ENCODE measurements at regions not wholly inside any gene's neighbourhood (a gene's known extent, or its start where the extent isn't known, plus 50 kb on each side); places are given as distances from the start of the nearest gene placed in this dataset.

DNA sequence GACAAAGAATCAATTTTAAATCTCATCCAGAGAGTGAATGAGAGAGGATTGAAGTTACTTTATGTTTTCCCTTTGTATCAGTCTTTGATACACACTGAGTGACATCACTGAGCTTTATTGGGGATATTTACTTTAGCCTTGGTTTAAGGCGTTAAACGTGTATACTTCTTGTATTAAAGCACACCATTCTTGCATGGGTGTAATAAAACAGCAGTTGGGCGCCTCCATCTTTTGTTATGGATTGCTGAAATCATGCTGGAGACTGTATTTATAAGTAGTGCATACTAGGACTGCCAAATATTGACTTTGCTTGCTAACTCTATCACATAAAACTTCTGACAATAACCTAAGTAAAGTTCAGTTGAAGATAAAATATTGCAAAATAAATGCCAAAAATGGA lies 1755.8 kb upstream of the WWC1 start (continued):
- TF ChIP-seq, protein P1, sequence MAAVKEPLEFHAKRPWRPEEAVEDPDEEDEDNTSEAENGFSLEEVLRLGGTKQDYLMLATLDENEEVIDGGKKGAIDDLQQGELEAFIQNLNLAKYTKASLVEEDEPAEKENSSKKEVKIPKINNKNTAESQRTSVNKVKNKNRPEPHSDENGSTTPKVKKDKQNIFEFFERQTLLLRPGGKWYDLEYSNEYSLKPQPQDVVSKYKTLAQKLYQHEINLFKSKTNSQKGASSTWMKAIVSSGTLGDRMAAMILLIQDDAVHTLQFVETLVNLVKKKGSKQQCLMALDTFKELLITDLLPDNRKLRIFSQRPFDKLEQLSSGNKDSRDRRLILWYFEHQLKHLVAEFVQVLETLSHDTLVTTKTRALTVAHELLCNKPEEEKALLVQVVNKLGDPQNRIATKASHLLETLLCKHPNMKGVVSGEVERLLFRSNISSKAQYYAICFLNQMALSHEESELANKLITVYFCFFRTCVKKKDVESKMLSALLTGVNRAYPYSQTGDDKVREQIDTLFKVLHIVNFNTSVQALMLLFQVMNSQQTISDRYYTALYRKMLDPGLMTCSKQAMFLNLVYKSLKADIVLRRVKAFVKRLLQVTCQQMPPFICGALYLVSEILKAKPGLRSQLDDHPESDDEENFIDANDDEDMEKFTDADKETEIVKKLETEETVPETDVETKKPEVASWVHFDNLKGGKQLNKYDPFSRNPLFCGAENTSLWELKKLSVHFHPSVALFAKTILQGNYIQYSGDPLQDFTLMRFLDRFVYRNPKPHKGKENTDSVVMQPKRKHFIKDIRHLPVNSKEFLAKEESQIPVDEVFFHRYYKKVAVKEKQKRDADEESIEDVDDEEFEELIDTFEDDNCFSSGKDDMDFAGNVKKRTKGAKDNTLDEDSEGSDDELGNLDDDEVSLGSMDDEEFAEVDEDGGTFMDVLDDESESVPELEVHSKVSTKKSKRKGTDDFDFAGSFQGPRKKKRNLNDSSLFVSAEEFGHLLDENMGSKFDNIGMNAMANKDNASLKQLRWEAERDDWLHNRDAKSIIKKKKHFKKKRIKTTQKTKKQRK (IDR thresholded peaks at IDR 0.05; ENCODE audit: low read depth, low read length): no peak
- TF ChIP-seq SREBF2 (IDR thresholded peaks at IDR 0.05; ENCODE audit: low read length) (no peak), RUNX3 (IDR thresholded peaks at IDR 0.05; ENCODE audit: low read length) (no peak), MEF2B (IDR thresholded peaks at IDR 0.05; ENCODE audit: partially characterized antibody, poor library complexity, severe bottlenecking) (no peak)

DNA sequence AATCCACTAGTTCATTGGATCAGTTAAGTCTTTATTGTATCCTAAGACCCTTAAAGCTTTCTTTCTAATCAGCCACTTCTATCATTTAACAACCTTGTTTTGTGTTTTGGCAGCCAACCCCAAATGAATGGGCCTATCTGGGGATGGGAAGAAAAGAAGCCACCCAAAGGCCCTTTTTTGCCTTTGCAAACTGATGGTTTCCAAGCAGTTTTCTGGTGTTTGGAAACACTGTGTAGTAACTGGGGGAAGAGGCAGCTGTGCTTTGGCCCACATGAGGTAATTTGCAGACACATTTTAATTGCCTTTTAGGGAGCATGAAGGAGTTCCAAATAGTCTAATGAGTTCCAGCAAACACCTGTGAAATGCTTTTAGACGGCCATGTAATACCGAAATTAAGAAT lies 1751.3 kb upstream of the WWC1 start:
- ChIA-PET CTCF (no interaction called here), POLR2A (no interaction called here)
- no TSS peak for BruUV-seq (replicated peaks)

More for the DNA sequence above, 1751.3 kb upstream of the WWC1 start:
- Histone ChIP-seq H3K27ac (ENCODE audit: control insufficient read depth, insufficient read depth) (no peak overlapping the region), H4K20me1 (ENCODE audit: control insufficient read depth, insufficient read depth) (no peaks in the 10 kb centered on the region), H3K36me3 (ENCODE audit: control insufficient read depth in 2 of 2, insufficient read depth in 2 of 2, low read length in 1 of 2) (no peaks in the 10 kb centered on the region), H3K9me3 (replicated peaks; ENCODE audit: control insufficient read depth, insufficient read depth, low read length) (no peaks in the 10 kb centered on the region), H3K27me3 (replicated peaks in 1 of 2; ENCODE audit: control insufficient read depth in 2 of 2, insufficient read depth in 2 of 2, low read length in 1 of 2) (no peaks in the 10 kb centered on the region), H3K4me3 (no peak overlapping the region), H3K4me2 (ENCODE audit: control insufficient read depth, insufficient read depth) (no peak overlapping the region), H2AFZ (ENCODE audit: control insufficient read depth, low read depth, low read length) (no peak overlapping the region), H3K9ac (ENCODE audit: control insufficient read depth, insufficient read depth, low read length) (no peak overlapping the region), H3K4me1 (ENCODE audit: control insufficient read depth, insufficient read depth, low read length) (no peaks in the 10 kb centered on the region), H3K79me2 (ENCODE audit: control insufficient read depth, insufficient read depth, low read length) (no peaks in the 10 kb centered on the region)
- FAIRE-seq (no peak), DNase-seq (ENCODE audit: low read depth, low spot score) (no peak), ATAC-seq (no peak)
- SMC1A ChIA-PET (ENCODE audit: uncharacterized antibody, unreplicated experiment): no interaction called here
- in situ Hi-C loops (cut with MboI) (no loop called here), intact Hi-C loops (cut with micrococcal nuclease; ENCODE audit: unreplicated experiment) (no loop called here)
- RAD21 ChIA-PET (ENCODE audit: unreplicated experiment): no interaction called here
- WGBS (ENCODE audit: insufficient coverage, insufficient replicate concordance, low lambda C conversion rate, missing lambda C conversion rate): 0% methylated on average over 2 of the region's 2 CpGs
- TF ChIP-seq, protein P2, sequence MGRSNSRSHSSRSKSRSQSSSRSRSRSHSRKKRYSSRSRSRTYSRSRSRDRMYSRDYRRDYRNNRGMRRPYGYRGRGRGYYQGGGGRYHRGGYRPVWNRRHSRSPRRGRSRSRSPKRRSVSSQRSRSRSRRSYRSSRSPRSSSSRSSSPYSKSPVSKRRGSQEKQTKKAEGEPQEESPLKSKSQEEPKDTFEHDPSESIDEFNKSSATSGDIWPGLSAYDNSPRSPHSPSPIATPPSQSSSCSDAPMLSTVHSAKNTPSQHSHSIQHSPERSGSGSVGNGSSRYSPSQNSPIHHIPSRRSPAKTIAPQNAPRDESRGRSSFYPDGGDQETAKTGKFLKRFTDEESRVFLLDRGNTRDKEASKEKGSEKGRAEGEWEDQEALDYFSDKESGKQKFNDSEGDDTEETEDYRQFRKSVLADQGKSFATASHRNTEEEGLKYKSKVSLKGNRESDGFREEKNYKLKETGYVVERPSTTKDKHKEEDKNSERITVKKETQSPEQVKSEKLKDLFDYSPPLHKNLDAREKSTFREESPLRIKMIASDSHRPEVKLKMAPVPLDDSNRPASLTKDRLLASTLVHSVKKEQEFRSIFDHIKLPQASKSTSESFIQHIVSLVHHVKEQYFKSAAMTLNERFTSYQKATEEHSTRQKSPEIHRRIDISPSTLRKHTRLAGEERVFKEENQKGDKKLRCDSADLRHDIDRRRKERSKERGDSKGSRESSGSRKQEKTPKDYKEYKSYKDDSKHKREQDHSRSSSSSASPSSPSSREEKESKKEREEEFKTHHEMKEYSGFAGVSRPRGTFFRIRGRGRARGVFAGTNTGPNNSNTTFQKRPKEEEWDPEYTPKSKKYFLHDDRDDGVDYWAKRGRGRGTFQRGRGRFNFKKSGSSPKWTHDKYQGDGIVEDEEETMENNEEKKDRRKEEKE (IDR thresholded peaks at IDR 0.05): no peak

Measured in GM12878 (cell line).